Thyroid gland (tissue), 4 donors: ENCODE measurements at regions not wholly inside any gene's neighbourhood (a gene's known extent, or its start where the extent isn't known, plus 50 kb on each side); places are given as distances from the start of the nearest gene placed in this dataset.

Experiments used
- DNase-seq, 2 donors: peaks; one replicate each; pipeline ENCODE4 v3.0.0-alpha.2; 2019
- H3K27ac ChIP-seq, 3 donors: fragments of 200-600 bp; sonication (generic); 1 replicate in 2 of 3; 2 replicates in 1 of 3; pipeline ENCODE4 v1.5.1; 2016 to 2019; ENCODE audit warnings: mild to moderate bottlenecking in 1 of 3, moderate library complexity in 1 of 3
- H3K27me3 ChIP-seq: fragments of 200-600 bp; sonication (generic); one replicate; pipeline ENCODE4 v1.5.1; 2019
- H3K36me3 ChIP-seq, 2 donors: fragments of 200-600 bp; sonication (generic); one replicate each; pipeline ENCODE4 v1.5.1; 2016 to 2019
- H3K4me1 ChIP-seq, 2 donors: fragments of 200-600 bp; sonication (generic); one replicate each; pipeline ENCODE4 v1.5.1; 2017 to 2019
- H3K4me3 ChIP-seq, 3 donors: fragments of 200-600 bp; sonication (generic); replicated peaks in 1 of 3; 1 replicate in 2 of 3; 2 replicates in 1 of 3; pipeline ENCODE4 v1.5.1; 2016; ENCODE audit warnings: mild to moderate bottlenecking in 1 of 3
- H3K9me3 ChIP-seq: fragments of 200-600 bp; sonication (generic); one replicate; pipeline ENCODE4 v1.5.1; 2017
- CTCF ChIP-seq, 6 experiments: fragments of 200-600 bp in 3 of 6; fragments of 450-650 bp in 3 of 6; sonication (generic) in 3 of 6; IDR thresholded peaks; one replicate each; pipeline ENCODE4 v1.5.1; 2016 to 2019; ENCODE audit warnings: antibody characterized with exemption in 6 of 6, mild to moderate bottlenecking in 2 of 6, inconsistent platforms in 1 of 6, moderate library complexity in 1 of 6
- POLR2A ChIP-seq, 2 donors: fragments of 450-650 bp; IDR thresholded peaks; one replicate each; pipeline ENCODE4 v1.6.1; 2017; ENCODE audit warnings: antibody characterized with exemption in 2 of 2, mild to moderate bottlenecking in 2 of 2, moderate library complexity in 1 of 2
- WGBS, 2 donors: methylation state at CpG; one replicate each; pipeline ENCODE4 v1.1.5; 2017; 5-methylcytosine and 5-hydroxymethylcytosine counted together
- intact Hi-C: fragments of 100-400 bp; cut with DNase I; formaldehyde crosslinking; loops from one replicate; pipeline ENCODE4 v1.15.1; 2023

- Histone ChIP-seq H3K27me3 (no peaks in the 10 kb centered on the region), H3K4me3 (no peak overlapping the region), H3K27ac (no peak overlapping the region), H3K36me3 (no peaks in the 10 kb centered on the region), H3K4me1 (no peaks in the 10 kb centered on the region), H3K9me3 (no peaks in the 10 kb centered on the region)
- no peak for DNase-seq
- WGBS, 2 donors = 95 to 96% methylated on average over 8 of the region's 8 CpGs
- intact Hi-C loops = no loop called here
- no peak for TF ChIP-seq POLR2A (IDR thresholded peaks at IDR 0.05)
- no peak for TF ChIP-seq CTCF (IDR thresholded peaks at IDR 0.05)
Measured at GRCh38 chr20:39640147-39640546, 678.0 kb downstream of the DHX35 start.

GRCh38 chr20:39638731-39639130 is 676.6 kb downstream of the DHX35 start:
- no peak for DNase-seq
- H3K4me3 ChIP-seq = no peak overlapping the region
- no peaks in the 10 kb centered on the region for H3K4me1 ChIP-seq
- TF ChIP-seq CTCF (IDR thresholded peaks at IDR 0.05) = no peak
- no peak for TF ChIP-seq POLR2A (IDR thresholded peaks at IDR 0.05)
- WGBS, 2 donors = 18 to 26% methylated on average over 2 of the region's 2 CpGs
- H3K9me3 ChIP-seq = no peaks in the 10 kb centered on the region
- intact Hi-C loops = no loop called here
- no peaks in the 10 kb centered on the region for H3K36me3 ChIP-seq
- H3K27me3 ChIP-seq = no peaks in the 10 kb centered on the region
- H3K27ac ChIP-seq = no peak overlapping the region

GRCh38 chr20:39633689-39634088 is 671.5 kb downstream of the DHX35 start:
- H3K27me3 ChIP-seq = no peaks in the 10 kb centered on the region
- no peak overlapping the region for H3K4me3 ChIP-seq
- DNase-seq = no peak
- H3K4me1 ChIP-seq = no peaks in the 10 kb centered on the region
- TF ChIP-seq POLR2A (IDR thresholded peaks at IDR 0.05) (no peak), CTCF (IDR thresholded peaks at IDR 0.05) (no peak)
- H3K9me3 ChIP-seq = no peaks in the 10 kb centered on the region
- no peak overlapping the region for H3K27ac ChIP-seq
- 71 to 75% methylated on average over 7 of the region's 7 CpGs for WGBS, 2 donors
- intact Hi-C loops = no loop called here
- H3K36me3 ChIP-seq = no peaks in the 10 kb centered on the region

- intact Hi-C loops = no loop called here
Measured at GRCh38 chr20:39632757-39633156, 670.6 kb downstream of the DHX35 start.

GRCh38 chr20:39632176-39632575 is 670.0 kb downstream of the DHX35 start:
- Histone ChIP-seq H3K27me3 (no peaks in the 10 kb centered on the region), H3K4me3 (no peak overlapping the region), H3K9me3 (no peaks in the 10 kb centered on the region), H3K36me3 (no peaks in the 10 kb centered on the region), H3K27ac (no peak overlapping the region), H3K4me1 (no peaks in the 10 kb centered on the region)
- intact Hi-C loops = no loop called here
- DNase-seq = no peak
- TF ChIP-seq POLR2A (IDR thresholded peaks at IDR 0.05) (no peak), CTCF (IDR thresholded peaks at IDR 0.05) (no peak)

More at GRCh38 chr20:39632757-39633156, 670.6 kb downstream of the DHX35 start:
- Histone ChIP-seq H3K27ac (no peak overlapping the region), H3K27me3 (no peaks in the 10 kb centered on the region), H3K36me3 (no peaks in the 10 kb centered on the region), H3K4me1 (no peaks in the 10 kb centered on the region), H3K9me3 (no peaks in the 10 kb centered on the region), H3K4me3 (no peak overlapping the region)
- TF ChIP-seq POLR2A (IDR thresholded peaks at IDR 0.05) (no peak), CTCF (IDR thresholded peaks at IDR 0.05) (no peak)
- DNase-seq = no peak
